Transverse colon (tissue), 4 donors: ENCODE measurements at regions not wholly inside any gene's neighbourhood (a gene's known extent, or its start where the extent isn't known, plus 50 kb on each side); places are given as distances from the start of the nearest gene placed in this dataset.

Experiments
- CTCF ChIP-seq, 5 experiments: fragments of 200-600 bp in 3 of 5; fragments of 450-650 bp in 2 of 5; sonication (generic) in 3 of 5; IDR thresholded peaks; 1 replicate in 2 of 5; 2 replicates in 3 of 5; pipeline ENCODE4 v1.5.1; 2016 to 2017; ENCODE audit warnings: antibody characterized with exemption in 5 of 5, inconsistent platforms in 3 of 5, mild to moderate bottlenecking in 2 of 5, moderate library complexity in 1 of 5
- EP300 ChIP-seq: sonication (generic); formaldehyde crosslinking; IDR thresholded peaks from one replicate; pipeline ENCODE4 v1.6.1; 2017; ENCODE audit warnings: antibody characterized with exemption, low read depth
- POLR2A ChIP-seq: fragments of 450-650 bp; IDR thresholded peaks from one replicate; pipeline ENCODE4 v1.6.1; 2016; ENCODE audit warnings: antibody characterized with exemption, mild to moderate bottlenecking, moderate library complexity
- POLR2AphosphoS5 ChIP-seq, 3 donors: sonication (generic); formaldehyde crosslinking; IDR thresholded peaks; one replicate each; pipeline ENCODE4 v1.6.1; 2016; ENCODE audit warnings: antibody characterized with exemption in 3 of 3

GRCh38 chr14:32009976-32010581 lies 67.0 kb upstream of the ARHGAP5 start:
- TF ChIP-seq CTCF (IDR thresholded peaks at IDR 0.05) (no peak), EP300 (no peak), POLR2A (no peak), POLR2AphosphoS5 (IDR thresholded peaks at IDR 0.05) (no peak)
